Right hindlimb (tissue), 1 donor: ENCODE measurements at regions not wholly inside any gene's neighbourhood (a gene's known extent, or its start where the extent isn't known, plus 50 kb on each side); places are given as distances from the start of the nearest gene placed in this dataset.

ENCODE experiments used
- DNase-seq: peaks from one replicate; pipeline ENCODE4 v3.0.0-alpha.2; 2018

DNA sequence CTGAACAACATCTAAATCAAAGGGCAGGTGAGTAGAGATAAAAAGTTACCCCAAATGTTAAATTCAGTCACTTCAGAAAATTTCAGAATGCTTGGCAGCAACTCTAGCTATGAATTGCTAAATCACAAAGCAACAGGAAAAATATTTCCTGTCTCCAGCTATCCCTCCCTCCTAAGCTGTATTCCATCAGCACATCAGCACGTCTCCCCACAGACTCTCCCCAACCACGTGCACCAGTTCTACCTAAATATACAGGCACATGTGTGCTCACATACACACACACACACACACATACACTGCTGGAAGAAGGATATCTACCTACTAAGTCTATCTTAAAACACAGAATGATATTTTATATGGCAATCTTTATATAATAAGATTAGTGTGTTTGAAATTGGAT is 177.1 kb upstream of the ARHGEF26 start:
- DNase-seq = no peak

- DNase-seq = no peak
Observed at GRCh38 chr3:153951276-153951675, 169.9 kb upstream of the ARHGEF26 start.

DNA sequence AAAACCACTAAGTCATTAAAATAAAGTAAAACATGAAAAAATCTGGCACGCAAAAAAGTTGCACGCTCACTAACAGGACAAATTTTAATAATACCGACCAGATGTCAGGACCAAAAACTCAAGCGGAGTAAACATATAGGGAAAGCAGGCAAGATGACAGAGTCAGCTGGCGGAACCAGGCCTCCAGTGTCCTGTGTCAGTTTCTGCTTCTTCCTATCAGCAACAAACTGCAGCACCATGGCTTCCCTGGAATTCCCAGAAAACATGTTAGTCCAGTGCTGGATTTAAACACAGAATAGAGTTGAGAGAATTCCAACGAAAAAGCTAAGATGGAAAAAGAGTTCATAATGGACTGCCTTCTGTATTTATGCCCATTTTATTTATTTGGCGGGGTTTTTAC is 169.1 kb upstream of the ARHGEF26 start:
- no peak for DNase-seq

GRCh38 chr3:153956613-153957012 is 164.6 kb upstream of the ARHGEF26 start:
- no peak for DNase-seq

DNA sequence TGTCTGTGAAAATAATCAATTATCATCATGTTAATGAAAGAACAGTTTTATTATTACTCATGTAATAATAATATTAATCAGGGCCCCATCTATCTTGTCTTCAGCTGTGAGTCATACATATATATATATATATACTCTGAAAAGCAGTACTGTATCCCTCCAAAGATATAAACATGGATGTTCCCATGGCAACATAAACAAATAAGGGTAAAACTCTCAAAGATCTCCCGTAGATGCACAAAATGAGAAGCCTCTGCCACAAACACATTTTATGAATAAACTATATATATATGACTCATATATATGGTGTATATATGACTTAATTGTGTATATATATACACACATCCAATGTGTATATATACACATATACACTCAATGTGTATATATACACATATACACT is 163.8 kb upstream of the ARHGEF26 start:
- DNase-seq = no peak

DNA sequence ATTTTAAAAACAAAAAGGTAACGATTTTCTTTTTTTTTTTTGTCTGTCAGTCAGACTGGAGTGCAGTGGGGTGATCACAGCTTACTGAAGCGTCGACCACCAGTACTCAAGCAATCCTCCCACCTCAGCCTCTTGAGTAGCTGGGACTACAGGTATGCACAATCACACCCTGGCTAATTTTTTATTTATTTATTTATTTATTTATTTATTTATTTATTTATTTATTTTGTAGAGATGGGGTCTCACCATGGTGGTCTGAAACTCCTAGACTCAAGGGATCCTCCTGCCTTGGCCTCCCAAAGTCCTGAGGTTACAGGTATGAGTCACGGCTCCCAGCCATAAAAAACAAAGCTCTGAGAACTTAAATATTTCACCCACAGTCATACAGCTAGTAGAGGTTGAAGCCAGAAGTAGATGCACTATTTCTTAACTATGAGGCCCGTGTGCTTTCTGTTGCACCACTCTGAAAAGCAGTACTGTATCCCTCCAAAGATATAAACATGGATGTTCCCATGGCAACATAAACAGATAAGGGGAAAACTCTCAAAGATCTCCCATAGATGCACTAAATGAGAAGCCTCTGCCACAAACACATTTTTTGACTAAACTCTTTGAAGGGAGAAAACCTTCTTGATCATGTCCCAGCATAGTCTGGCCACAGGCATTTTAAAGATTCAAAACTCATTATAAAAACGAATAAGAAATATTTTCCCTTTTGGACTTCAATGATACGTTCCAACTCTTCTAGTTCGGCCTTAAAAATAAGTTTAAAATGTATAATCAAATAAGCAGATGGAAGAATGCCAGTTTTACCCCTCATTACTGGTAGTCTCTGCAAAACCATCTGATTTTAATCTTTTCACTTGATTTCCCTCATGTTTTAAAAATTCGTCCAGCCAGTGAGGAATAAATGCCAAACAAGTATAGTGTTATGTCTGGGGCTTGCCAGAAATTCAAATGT is 162.3 kb upstream of the ARHGEF26 start:
- peak; percentile 41 for DNase-seq

- DNase-seq = no peak
Observed at GRCh38 chr3:153960458-153961074, 160.6 kb upstream of the ARHGEF26 start.

GRCh38 chr3:153961494-153961893 is 159.7 kb upstream of the ARHGEF26 start:
- no peak for DNase-seq

GRCh38 chr3:153963012-153963411 is 158.2 kb upstream of the ARHGEF26 start:
- no peak for DNase-seq

GRCh38 chr3:153967260-153967659 is 153.9 kb upstream of the ARHGEF26 start:
- no peak for DNase-seq

GRCh38 chr3:153970047-153970446 is 151.1 kb upstream of the ARHGEF26 start:
- DNase-seq = no peak

DNA sequence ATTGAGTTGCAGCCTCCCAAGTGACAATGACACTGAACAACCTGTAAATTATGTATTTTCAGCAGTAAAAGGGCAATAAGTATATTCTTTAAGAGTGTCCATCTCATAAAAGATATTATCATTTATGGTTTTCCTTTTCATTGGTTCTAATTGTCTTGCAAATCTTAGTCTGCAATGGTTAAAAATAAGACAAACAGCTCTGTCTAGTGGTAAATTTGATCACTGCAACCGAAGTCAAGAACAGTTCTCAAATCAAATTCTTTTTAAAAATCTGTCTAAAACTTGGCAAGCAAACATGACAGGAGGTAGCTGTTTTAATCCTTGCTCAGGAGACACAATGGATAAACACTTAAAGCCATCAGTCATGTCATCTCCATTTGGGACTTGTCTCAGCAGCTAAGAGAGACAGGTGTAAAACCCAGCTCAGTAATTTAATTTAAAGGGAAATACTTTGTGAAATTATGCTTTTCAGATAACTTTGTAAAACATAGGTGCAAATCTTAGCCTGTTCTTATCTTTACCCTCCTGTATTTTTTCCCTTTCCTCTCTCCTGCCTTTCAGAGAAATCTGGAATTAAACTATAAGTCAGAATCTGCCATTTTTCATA is 150.3 kb upstream of the ARHGEF26 start:
- DNase-seq = no peak

- DNase-seq = no peak
Observed at GRCh38 chr3:153972862-153973261, 148.3 kb upstream of the ARHGEF26 start.

GRCh38 chr3:153973722-153974265 is 147.4 kb upstream of the ARHGEF26 start:
- no peak for DNase-seq

DNA sequence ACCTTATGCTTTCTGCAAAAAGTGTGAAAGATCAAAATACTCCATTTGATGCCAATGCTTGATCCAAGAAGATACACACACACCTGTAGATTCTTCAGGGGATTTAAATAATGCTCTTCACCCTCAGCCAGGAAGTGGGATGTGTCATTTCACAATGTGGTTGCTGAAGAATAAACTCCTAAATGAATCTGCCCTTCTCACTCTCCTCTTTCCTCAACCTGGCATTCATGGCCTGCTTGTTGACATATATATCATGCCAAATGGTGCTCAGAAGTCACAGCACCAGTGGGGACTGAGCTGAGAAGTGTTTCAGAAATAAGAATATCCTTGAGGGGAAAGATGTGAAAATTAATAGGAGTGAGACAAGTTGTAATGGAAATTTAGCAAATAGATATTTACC is 146.6 kb upstream of the ARHGEF26 start:
- DNase-seq = no peak

DNA sequence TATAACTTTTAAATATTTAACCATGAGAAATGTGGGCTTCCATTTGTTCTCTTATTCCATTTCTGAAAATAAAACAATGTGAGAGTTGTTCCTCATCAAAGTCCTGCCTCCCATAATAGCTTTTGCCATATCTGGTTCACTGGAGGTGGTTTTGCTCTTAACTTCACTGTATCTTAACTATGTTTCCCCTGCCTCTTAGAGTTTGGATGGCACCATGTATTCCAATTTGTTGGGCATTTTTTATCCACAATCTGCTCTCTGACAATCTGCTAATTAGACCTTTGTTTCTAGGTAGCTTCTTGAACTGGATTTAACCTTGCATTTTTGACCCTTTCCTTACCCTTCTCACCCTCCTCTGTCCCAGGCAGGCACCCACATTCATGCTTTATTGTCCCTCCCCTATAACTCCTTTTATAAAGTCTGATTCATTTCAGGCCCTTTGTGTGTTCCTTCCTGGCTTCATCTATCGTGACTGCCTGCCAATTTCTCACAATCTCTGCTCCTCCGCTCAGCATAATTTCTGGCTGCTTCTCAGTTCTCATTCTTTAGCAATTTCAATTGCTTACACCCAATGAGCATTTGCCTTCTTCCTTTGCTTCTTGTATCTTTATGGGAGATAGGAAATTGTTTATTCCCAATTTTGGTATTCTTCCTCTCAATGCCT is 144.2 kb upstream of the ARHGEF26 start:
- DNase-seq = peak; percentile 81

- DNase-seq = peak; percentile 56
Observed at GRCh38 chr3:153978006-153978405, 143.2 kb upstream of the ARHGEF26 start.

- DNase-seq = no peak
Observed at GRCh38 chr3:153979418-153980251, 141.6 kb upstream of the ARHGEF26 start.

- no peak for DNase-seq
Observed at GRCh38 chr3:153980252-153980590, 141.0 kb upstream of the ARHGEF26 start.

- peak; percentile 29 for DNase-seq
Observed at GRCh38 chr3:153997364-153997763, 123.8 kb upstream of the ARHGEF26 start.

- DNase-seq = no peak
Observed at GRCh38 chr3:154003649-154004048, 117.5 kb upstream of the ARHGEF26 start.

- no peak for DNase-seq
Observed at GRCh38 chr3:154011036-154011435, 110.2 kb upstream of the ARHGEF26 start.
